A673 (cell line): ENCODE measurements at regions not wholly inside any gene's neighbourhood (a gene's known extent, or its start where the extent isn't known, plus 50 kb on each side); places are given as distances from the start of the nearest gene placed in this dataset.
A peak's percentile ranks its signal among the peaks of the same experiment; 100 is the strongest.

ENCODE experiments used
- BruUV-seq: library from RNA; stranded (reverse); fragments of 400-500 nt; replicated peaks from 2 replicates; lab custom pipeline; 2021; lab: Mats Ljungman, UMichigan
- CTCF ChIA-PET: fragments of 300-600 bp; sonication (Branson Sonifier 250); formaldehyde crosslinking; loops from one replicate; lab custom pipeline; 2022; ENCODE audit warnings: antibody characterized with exemption; lab: Charles Lee
- POLR2A ChIA-PET: fragments of 300-600 bp; sonication (Branson Sonifier 250); formaldehyde crosslinking; loops from one replicate; lab custom pipeline; 2022; ENCODE audit warnings: antibody characterized with exemption; ENCODE audit not compliant: low non-redundant PET; lab: Charles Lee
- DNase-seq: peaks from one replicate; pipeline ENCODE4 v3.0.0-alpha.2; 2015; ENCODE audit warnings: low spot score
- H3K27ac ChIP-seq: fragments of 200-600 bp; sonication (generic); 2 replicates; pipeline ENCODE4 v1.5.1; 2016; ENCODE audit warnings: mixed run types, low read depth, mild to moderate bottlenecking, mixed read lengths, antibody characterized with exemption, low read length; ENCODE audit not compliant: poor library complexity, severe bottlenecking
- H3K27me3 ChIP-seq: fragments of 200-600 bp; sonication (generic); replicated peaks from 2 replicates; pipeline ENCODE4 v1.6.1; 2017; ENCODE audit warnings: mixed run types, low read depth, mild to moderate bottlenecking, mixed read lengths, antibody characterized with exemption, low read length; ENCODE audit not compliant: insufficient read depth, poor library complexity
- H3K36me3 ChIP-seq: fragments of 200-600 bp; sonication (generic); 2 replicates; pipeline ENCODE4 v1.6.1; 2016; ENCODE audit warnings: mixed run types, mild to moderate bottlenecking, mixed read lengths, antibody characterized with exemption, low read length; ENCODE audit not compliant: insufficient read depth, poor library complexity, severe bottlenecking
- H3K4me1 ChIP-seq: fragments of 200-600 bp; sonication (generic); 2 replicates; pipeline ENCODE4 v1.6.1; 2017; ENCODE audit warnings: mixed run types, mild to moderate bottlenecking, mixed read lengths, antibody characterized with exemption, low read length; ENCODE audit not compliant: insufficient read depth, poor library complexity, severe bottlenecking
- H3K4me3 ChIP-seq: fragments of 200-600 bp; sonication (generic); 2 replicates; pipeline ENCODE4 v1.5.1; 2016; ENCODE audit warnings: low read depth, mixed run types, mild to moderate bottlenecking, mixed read lengths, low read length; ENCODE audit not compliant: poor library complexity, severe bottlenecking
- H3K9me3 ChIP-seq: fragments of 200-600 bp; sonication (generic); 2 replicates; pipeline ENCODE4 v1.6.1; 2016; ENCODE audit warnings: mixed run types, low read depth, mild to moderate bottlenecking, mixed read lengths, antibody characterized with exemption, low read length; ENCODE audit not compliant: poor library complexity, severe bottlenecking
- CTCF ChIP-seq: fragments of 300-800, 200-600 bp; sonication (generic); conservative IDR thresholded peaks from 2 replicates; pipeline ENCODE4 v1.5.1; 2017; ENCODE audit warnings: low read depth, mild to moderate bottlenecking, antibody characterized with exemption, low read length, moderate library complexity, mixed read lengths
- EZH2 ChIP-seq: fragments of 200-600 bp; sonication (generic); IDR thresholded peaks from 2 replicates; pipeline ENCODE4 v1.6.1; 2017; ENCODE audit warnings: borderline replicate concordance, low read depth, mild to moderate bottlenecking, mixed read lengths, antibody characterized with exemption, low read length; ENCODE audit not compliant: poor library complexity, severe bottlenecking
- intact Hi-C: fragments of 100-400 bp; cut with micrococcal nuclease; formaldehyde crosslinking; loops from one replicate; pipeline ENCODE4 v1.10.0; 2022; ENCODE audit not compliant: unreplicated experiment

GRCh38 chr9:31541721-31542281, 842.6 kb upstream of the ACO1 start:
- POLR2A ChIA-PET: no interaction called here
- Histone ChIP-seq H3K27ac (no peak overlapping the region), H3K4me1 (no peaks in the 10 kb centered on the region), H3K4me3 (no peak overlapping the region), H3K9me3 (no peaks in the 10 kb centered on the region), H3K27me3 (no peaks in the 10 kb centered on the region), H3K36me3 (no peaks in the 10 kb centered on the region)
- intact Hi-C loops: no loop called here
- no peak for DNase-seq
- CTCF ChIA-PET: no interaction called here
- TF ChIP-seq EZH2 (no peak), CTCF (no peak)
- BruUV-seq: no TSS peak

GRCh38 chr9:31542384-31543055, 841.9 kb upstream of the ACO1 start:
- Histone ChIP-seq H3K36me3 (no peaks in the 10 kb centered on the region), H3K4me3 (no peak overlapping the region), H3K27ac (no peak overlapping the region), H3K4me1 (no peaks in the 10 kb centered on the region), H3K27me3 (no peaks in the 10 kb centered on the region), H3K9me3 (no peaks in the 10 kb centered on the region)
- TF ChIP-seq CTCF (0 out of 2 replicates have a peak, but pooled peaks have one; percentile 41), EZH2 (no peak)
- POLR2A ChIA-PET: no interaction called here
- intact Hi-C loops: no loop called here
- CTCF ChIA-PET: no interaction called here
- DNase-seq: peak; percentile 25
- BruUV-seq: no TSS peak

- no peak for DNase-seq
- POLR2A ChIA-PET: no interaction called here
- CTCF ChIA-PET: no interaction called here
- Histone ChIP-seq H3K36me3 (no peaks in the 10 kb centered on the region), H3K27ac (no peak overlapping the region), H3K4me3 (no peak overlapping the region), H3K9me3 (no peaks in the 10 kb centered on the region), H3K4me1 (no peaks in the 10 kb centered on the region), H3K27me3 (no peaks in the 10 kb centered on the region)
- BruUV-seq: no TSS peak
- intact Hi-C loops: no loop called here
- TF ChIP-seq CTCF (no peak), EZH2 (no peak)
Observed at GRCh38 chr9:31554941-31555340, 829.5 kb upstream of the ACO1 start.
